GM12878 (cell line): ENCODE measurements at regions not wholly inside any gene's neighbourhood (a gene's known extent, or its start where the extent isn't known, plus 50 kb on each side); places are given as distances from the start of the nearest gene placed in this dataset.

Experiments
- BHLHE40 ChIP-seq, 2 experiments: fragments of 450-650 bp in 1 of 2; IDR thresholded peaks; 2 replicates each; pipeline ENCODE4 v1.6.1; 2011 to 2017; ENCODE audit warnings: low read depth in 2 of 2, borderline replicate concordance in 1 of 2, improper control_type of control experiment in 1 of 2, low read length in 1 of 2, mild to moderate bottlenecking in 1 of 2
- CTCF ChIP-seq, 3 experiments: IDR thresholded peaks in 2 of 3; conservative IDR thresholded peaks in 1 of 3; 2 replicates each; pipeline ENCODE4 v1.5.1; 2011; ENCODE audit warnings: low read depth in 3 of 3, low read length in 3 of 3, mild to moderate bottlenecking in 3 of 3, control low read depth in 2 of 3, moderate library complexity in 2 of 3, inconsistent platforms in 1 of 3, mixed read lengths in 1 of 3; ENCODE audit not compliant: control insufficient read depth in 2 of 3, insufficient read depth in 1 of 3; ENCODE audit errors: extremely low read depth in 1 of 3
- EP300 ChIP-seq, 2 experiments: fragments of 150-350 bp in 1 of 2; IDR thresholded peaks; 2 replicates each; pipeline ENCODE4 v1.6.1; 2011 to 2012; ENCODE audit warnings: low read depth in 2 of 2, low read length in 2 of 2, borderline replicate concordance in 1 of 2, improper control_type of control experiment in 1 of 2, inconsistent platforms in 1 of 2; ENCODE audit not compliant: control insufficient read depth in 1 of 2
- HCFC1 ChIP-seq: fragments of 150-350 bp; IDR thresholded peaks from 2 replicates; pipeline ENCODE4 v1.6.1; 2014; ENCODE audit warnings: low read length
- MYC ChIP-seq: IDR thresholded peaks from 2 replicates; pipeline ENCODE4 v1.6.1; 2011; ENCODE audit warnings: mild to moderate bottlenecking, low read length, moderate library complexity, inconsistent platforms; ENCODE audit not compliant: insufficient read depth, insufficient replicate concordance, insufficient read length, severe bottlenecking
- SP1 ChIP-seq: IDR thresholded peaks from one replicate; pipeline ENCODE4 v1.6.1; 2011; ENCODE audit warnings: low read depth, low read length
- TF ChIP-seq, protein P1 (sequence below): IDR thresholded peaks from 2 replicates; pipeline ENCODE4 v1.6.1; 2012; ENCODE audit warnings: low read depth, low read length, improper control_type of control experiment

DNA sequence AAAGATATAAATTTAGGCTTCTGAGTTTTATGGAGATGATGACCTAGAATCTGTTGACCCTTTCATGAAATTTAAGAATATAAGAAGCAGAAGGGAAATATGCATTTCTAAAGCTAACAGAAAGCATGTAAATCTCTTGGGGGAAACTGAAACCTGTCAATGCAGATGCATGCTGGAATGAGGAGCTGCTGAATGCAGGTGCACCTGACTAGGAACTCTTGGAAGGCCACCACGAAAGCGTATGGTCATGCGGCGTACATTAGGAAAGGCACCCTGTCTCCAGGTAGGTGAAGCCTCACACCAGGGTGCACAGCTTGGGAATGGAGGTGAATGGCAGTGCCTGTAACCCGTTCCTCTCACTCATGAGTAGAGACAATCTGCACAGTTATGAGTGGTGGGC is 309.7 kb downstream of the SEC16B start:
- no peak for TF ChIP-seq CTCF (IDR thresholded peaks at IDR 0.05 in 2 of 3, conservative IDR thresholded peaks at IDR 0.05 in 1 of 3; ENCODE audit: control insufficient read depth in 2 of 3, extremely low read depth in 1 of 3, insufficient read depth in 1 of 3, low read depth in 3 of 3, low read length in 3 of 3)
- TF ChIP-seq EP300 (IDR thresholded peaks at IDR 0.05; ENCODE audit: borderline replicate concordance in 1 of 2, control insufficient read depth in 1 of 2, low read depth in 2 of 2, low read length in 2 of 2), result no peak
- TF ChIP-seq SP1, result no peak
- no peak for TF ChIP-seq MYC
- TF ChIP-seq, protein P1, sequence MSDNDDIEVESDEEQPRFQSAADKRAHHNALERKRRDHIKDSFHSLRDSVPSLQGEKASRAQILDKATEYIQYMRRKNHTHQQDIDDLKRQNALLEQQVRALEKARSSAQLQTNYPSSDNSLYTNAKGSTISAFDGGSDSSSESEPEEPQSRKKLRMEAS, result no peak
- TF ChIP-seq BHLHE40 (IDR thresholded peaks at IDR 0.05; ENCODE audit: borderline replicate concordance in 1 of 2, low read depth in 2 of 2, low read length in 1 of 2), result no peak
- TF ChIP-seq HCFC1, result no peak
